Chondrocyte (in vitro differentiated cells): ENCODE measurements at regions not wholly inside any gene's neighbourhood (a gene's known extent, or its start where the extent isn't known, plus 50 kb on each side); places are given as distances from the start of the nearest gene placed in this dataset.

Experiments used
- DNase-seq: peaks from one replicate; pipeline ENCODE4 v3.0.0; 2021; ENCODE audit warnings: mixed read lengths, low spot score
- H3K27ac Mint-ChIP-seq: one replicate; pipeline ENCODE4 v1.8.0; 2021; ENCODE audit warnings: mild to moderate bottlenecking, moderate library complexity, mixed read lengths; ENCODE audit not compliant: unreplicated experiment
- H3K27me3 Mint-ChIP-seq: 2 replicates; pipeline ENCODE4 v1.8.0; 2021; ENCODE audit warnings: low read depth, mixed read lengths
- H3K36me3 Mint-ChIP-seq: 2 replicates; pipeline ENCODE4 v1.8.0; 2021; ENCODE audit warnings: low read depth, mixed read lengths
- H3K4me1 Mint-ChIP-seq: 2 replicates; pipeline ENCODE4 v1.8.0; 2021; ENCODE audit warnings: low read depth, mild to moderate bottlenecking, mixed read lengths
- H3K4me3 Mint-ChIP-seq: one replicate; pipeline ENCODE4 v1.8.0; 2021; ENCODE audit warnings: mild to moderate bottlenecking, moderate library complexity, mixed read lengths; ENCODE audit not compliant: unreplicated experiment
- H3K9me3 Mint-ChIP-seq: 2 replicates; pipeline ENCODE4 v1.8.0; 2021; ENCODE audit warnings: low read depth, mixed read lengths
- TF ChIP-seq, protein P1 (sequence below): fragments of 200-600 bp; sonication (generic); IDR thresholded peaks from 2 replicates; pipeline ENCODE4 v1.5.0; 2021; ENCODE audit warnings: antibody characterized with exemption, mild to moderate bottlenecking, moderate library complexity

DNA sequence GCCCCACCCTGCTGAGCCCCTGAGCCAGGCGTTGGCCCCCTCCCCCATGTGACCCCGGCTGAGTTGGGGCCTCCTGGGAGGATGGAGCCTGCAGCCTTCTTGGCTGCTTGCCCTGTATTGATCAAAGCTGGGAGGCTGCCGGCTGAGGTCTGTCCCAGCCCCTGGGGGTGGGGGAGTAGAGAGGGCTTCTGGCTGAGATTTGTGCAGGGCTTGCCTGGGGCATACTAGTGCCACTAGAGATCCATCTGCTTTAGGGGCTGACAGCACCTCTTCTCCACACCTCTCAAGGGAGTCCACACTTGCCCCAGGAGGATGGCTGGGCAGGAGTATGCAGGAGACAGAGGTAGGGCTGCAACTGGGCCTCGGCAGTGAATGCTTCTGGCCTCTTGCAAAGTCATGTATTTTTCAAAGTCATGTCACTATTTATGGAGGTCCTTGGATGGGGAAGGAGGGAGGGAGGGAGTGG, 53.6 kb upstream of the SSBP3 start:
- peaks cover 5% of the 10 kb centered on the region for H3K4me1 Mint-ChIP-seq
- no peak overlapping the region for H3K4me3 Mint-ChIP-seq

DNA sequence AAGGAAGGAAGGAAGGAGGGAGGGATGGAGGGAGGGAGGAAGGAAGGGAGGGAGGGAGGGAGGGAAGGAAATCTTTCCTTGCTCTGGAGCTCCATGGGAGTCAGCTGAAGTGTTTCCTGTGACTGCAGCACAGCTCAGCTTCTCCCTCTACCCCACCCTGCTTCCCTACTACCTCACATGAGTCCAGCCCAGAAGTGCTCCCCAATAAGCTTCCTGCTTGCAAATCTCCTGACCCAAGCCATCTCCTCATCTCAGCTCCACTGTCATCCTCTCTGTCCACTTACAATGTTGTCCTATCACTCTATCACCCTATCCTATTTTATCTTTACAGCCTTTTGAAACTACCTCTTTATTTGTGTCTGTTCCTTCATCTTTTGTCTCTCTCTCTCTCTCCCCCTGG, 52.9 kb upstream of the SSBP3 start:
- H3K4me3 Mint-ChIP-seq = no peak overlapping the region
- H3K4me1 Mint-ChIP-seq = peaks cover 5% of the 10 kb centered on the region
- TF ChIP-seq, protein P1, sequence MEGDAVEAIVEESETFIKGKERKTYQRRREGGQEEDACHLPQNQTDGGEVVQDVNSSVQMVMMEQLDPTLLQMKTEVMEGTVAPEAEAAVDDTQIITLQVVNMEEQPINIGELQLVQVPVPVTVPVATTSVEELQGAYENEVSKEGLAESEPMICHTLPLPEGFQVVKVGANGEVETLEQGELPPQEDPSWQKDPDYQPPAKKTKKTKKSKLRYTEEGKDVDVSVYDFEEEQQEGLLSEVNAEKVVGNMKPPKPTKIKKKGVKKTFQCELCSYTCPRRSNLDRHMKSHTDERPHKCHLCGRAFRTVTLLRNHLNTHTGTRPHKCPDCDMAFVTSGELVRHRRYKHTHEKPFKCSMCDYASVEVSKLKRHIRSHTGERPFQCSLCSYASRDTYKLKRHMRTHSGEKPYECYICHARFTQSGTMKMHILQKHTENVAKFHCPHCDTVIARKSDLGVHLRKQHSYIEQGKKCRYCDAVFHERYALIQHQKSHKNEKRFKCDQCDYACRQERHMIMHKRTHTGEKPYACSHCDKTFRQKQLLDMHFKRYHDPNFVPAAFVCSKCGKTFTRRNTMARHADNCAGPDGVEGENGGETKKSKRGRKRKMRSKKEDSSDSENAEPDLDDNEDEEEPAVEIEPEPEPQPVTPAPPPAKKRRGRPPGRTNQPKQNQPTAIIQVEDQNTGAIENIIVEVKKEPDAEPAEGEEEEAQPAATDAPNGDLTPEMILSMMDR = no peak
- no peaks in the 10 kb centered on the region for H3K27me3 Mint-ChIP-seq
- no peaks in the 10 kb centered on the region for H3K9me3 Mint-ChIP-seq
- no peak overlapping the region for H3K27ac Mint-ChIP-seq
- H3K36me3 Mint-ChIP-seq = no peaks in the 10 kb centered on the region
- DNase-seq = no peak

More for the DNA sequence above, 53.6 kb upstream of the SSBP3 start:
- Mint-ChIP-seq H3K27ac (no peak overlapping the region), H3K27me3 (no peaks in the 10 kb centered on the region), H3K36me3 (no peaks in the 10 kb centered on the region), H3K9me3 (no peaks in the 10 kb centered on the region)
- TF ChIP-seq, protein P1 = no peak
- peak; percentile 52 for DNase-seq

DNA sequence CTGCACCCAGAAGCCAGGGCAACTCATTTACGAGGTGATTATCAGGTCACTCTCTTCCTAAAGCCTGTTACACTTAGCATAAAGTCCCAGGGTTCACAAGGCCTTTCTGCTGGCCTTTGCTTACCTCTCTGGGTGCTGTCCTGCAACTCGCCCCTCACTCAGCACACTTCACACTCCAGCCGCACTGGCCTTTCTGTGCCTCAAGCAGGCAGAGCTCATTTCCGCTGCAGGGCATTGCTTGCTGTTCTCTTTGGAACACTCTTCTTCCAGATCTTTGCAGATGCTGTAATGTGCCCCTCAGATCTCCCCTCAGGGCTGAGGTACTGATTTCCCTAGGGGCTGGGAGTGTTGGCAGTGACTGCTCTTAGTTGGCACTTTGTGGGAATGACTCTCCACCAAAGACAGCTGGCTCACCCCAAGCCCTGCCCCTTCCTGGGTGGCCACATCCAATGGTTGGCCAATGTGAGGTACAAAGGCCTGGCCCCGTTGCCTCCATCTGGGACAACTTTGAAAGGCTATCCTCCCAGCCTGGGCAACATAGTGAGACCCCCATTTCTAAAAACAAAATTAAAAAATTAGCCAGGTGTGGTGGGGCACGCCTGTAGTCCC, 50.8 kb upstream of the SSBP3 start:
- H3K27ac Mint-ChIP-seq = no peak overlapping the region
- no peaks in the 10 kb centered on the region for H3K9me3 Mint-ChIP-seq
- TF ChIP-seq, protein P1 = no peak
- no peaks in the 10 kb centered on the region for H3K36me3 Mint-ChIP-seq
- peak; percentile 59 for DNase-seq
- H3K4me3 Mint-ChIP-seq = no peak overlapping the region
- no peaks in the 10 kb centered on the region for H3K27me3 Mint-ChIP-seq
- H3K4me1 Mint-ChIP-seq = peaks cover 5% of the 10 kb centered on the region

DNA sequence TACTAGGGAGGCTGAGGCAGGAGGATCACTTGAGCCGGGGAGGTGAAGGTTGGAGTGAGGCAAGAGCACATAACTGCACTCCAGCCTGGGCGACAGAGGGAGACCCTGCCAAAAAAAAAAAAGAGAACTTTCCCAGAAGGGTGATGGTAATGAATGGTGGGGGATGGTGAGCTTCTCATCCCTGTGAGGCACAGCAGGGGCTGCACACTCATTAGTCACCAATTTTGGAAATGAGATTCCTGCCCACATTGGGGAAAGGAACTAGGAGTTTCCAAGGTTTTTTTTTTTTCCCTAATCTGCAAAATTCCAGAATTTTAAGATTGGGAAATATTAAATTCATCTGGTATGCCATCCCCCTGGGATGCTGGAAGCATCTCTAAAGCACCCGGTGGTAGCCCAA, 50.2 kb upstream of the SSBP3 start:
- Mint-ChIP-seq H3K27me3 (no peaks in the 10 kb centered on the region), H3K27ac (no peak overlapping the region), H3K4me3 (no peak overlapping the region), H3K9me3 (peaks cover 2% of the 10 kb centered on the region), H3K4me1 (peaks cover 5% of the 10 kb centered on the region), H3K36me3 (no peaks in the 10 kb centered on the region)
- peak; percentile 35 for DNase-seq
- TF ChIP-seq, protein P1 = no peak
